Calu3 (cell line): ENCODE measurements at regions not wholly inside any gene's neighbourhood (a gene's known extent, or its start where the extent isn't known, plus 50 kb on each side); places are given as distances from the start of the nearest gene placed in this dataset.

Experiments
- BruUV-seq: library from RNA; stranded (reverse); fragments of 400-500 nt; replicated peaks from 2 replicates; lab custom pipeline; 2021; lab: Mats Ljungman, UMichigan
- CTCF ChIA-PET: fragments of 300-600 bp; sonication (Branson Sonifier 250); formaldehyde crosslinking; loops from one replicate; lab custom pipeline; 2022; ENCODE audit warnings: antibody characterized with exemption; lab: Charles Lee
- DNase-seq: peaks from one replicate; pipeline ENCODE4 v3.0.0; 2022
- H3K27ac Mint-ChIP-seq: one replicate; pipeline ENCODE4 v1.8.0; 2022; ENCODE audit warnings: mixed read lengths; ENCODE audit not compliant: unreplicated experiment
- H3K27me3 Mint-ChIP-seq: one replicate; pipeline ENCODE4 v1.8.0; 2022; ENCODE audit warnings: mixed read lengths; ENCODE audit not compliant: unreplicated experiment
- H3K36me3 Mint-ChIP-seq: one replicate; pipeline ENCODE4 v1.8.0; 2022; ENCODE audit warnings: mild to moderate bottlenecking, moderate library complexity, mixed read lengths; ENCODE audit not compliant: insufficient read depth, unreplicated experiment
- H3K4me1 Mint-ChIP-seq: one replicate; pipeline ENCODE4 v1.8.0; 2022; ENCODE audit warnings: mild to moderate bottlenecking, low read depth, mixed read lengths; ENCODE audit not compliant: unreplicated experiment
- H3K4me3 Mint-ChIP-seq: one replicate; pipeline ENCODE4 v1.8.0; 2022; ENCODE audit warnings: mild to moderate bottlenecking, low read depth, moderate library complexity, mixed read lengths; ENCODE audit not compliant: unreplicated experiment
- H3K9me3 Mint-ChIP-seq: one replicate; pipeline ENCODE4 v1.8.0; 2022; ENCODE audit warnings: low read depth, mixed read lengths; ENCODE audit not compliant: unreplicated experiment
- CTCF ChIP-seq: fragments of 200-600 bp; IDR thresholded peaks from one replicate; pipeline ENCODE4 v1.8.0; 2022; ENCODE audit warnings: antibody characterized with exemption; ENCODE audit not compliant: unreplicated experiment
- intact Hi-C: fragments of 100-400 bp; cut with micrococcal nuclease; formaldehyde crosslinking; loops from one replicate; pipeline ENCODE4 v1.10.0; 2022; ENCODE audit not compliant: unreplicated experiment

- H3K27ac Mint-ChIP-seq, result no peak overlapping the region
- no peaks in the 10 kb centered on the region for H3K36me3 Mint-ChIP-seq
- no peak for DNase-seq
- intact Hi-C loops, result no loop called here
- no peak for TF ChIP-seq CTCF
- CTCF ChIA-PET, result no interaction called here
- H3K4me1 Mint-ChIP-seq, result no peaks in the 10 kb centered on the region
- H3K4me3 Mint-ChIP-seq, result no peak overlapping the region
- H3K27me3 Mint-ChIP-seq, result no peaks in the 10 kb centered on the region
- no TSS peak for BruUV-seq
- H3K9me3 Mint-ChIP-seq, result peaks cover 2% of the 10 kb centered on the region
Measured at GRCh38 chr13:29909975-29910674, 59.7 kb upstream of the UBL3 start.

- no peak overlapping the region for H3K27ac Mint-ChIP-seq
- DNase-seq, result no peak
- no peaks in the 10 kb centered on the region for H3K36me3 Mint-ChIP-seq
- no peak for TF ChIP-seq CTCF
- peaks cover 2% of the 10 kb centered on the region for H3K9me3 Mint-ChIP-seq
- BruUV-seq, result no TSS peak
- H3K27me3 Mint-ChIP-seq, result no peaks in the 10 kb centered on the region
- no peaks in the 10 kb centered on the region for H3K4me1 Mint-ChIP-seq
- H3K4me3 Mint-ChIP-seq, result no peak overlapping the region
- intact Hi-C loops, result no loop called here
- CTCF ChIA-PET, result no interaction called here
Measured at GRCh38 chr13:29909081-29909730, 58.8 kb upstream of the UBL3 start.

- no peak overlapping the region for H3K27ac Mint-ChIP-seq
- no peak for TF ChIP-seq CTCF
- H3K4me3 Mint-ChIP-seq, result no peak overlapping the region
- no peak for DNase-seq
- H3K27me3 Mint-ChIP-seq, result no peaks in the 10 kb centered on the region
- BruUV-seq, result no TSS peak
- H3K36me3 Mint-ChIP-seq, result no peaks in the 10 kb centered on the region
- peaks cover 2% of the 10 kb centered on the region for H3K9me3 Mint-ChIP-seq
- intact Hi-C loops, result no loop called here
- no peaks in the 10 kb centered on the region for H3K4me1 Mint-ChIP-seq
- CTCF ChIA-PET, result no interaction called here
Measured at GRCh38 chr13:29908416-29909080, 58.1 kb upstream of the UBL3 start.

- Mint-ChIP-seq H3K27ac (no peak overlapping the region), H3K36me3 (no peaks in the 10 kb centered on the region), H3K9me3 (peaks cover 2% of the 10 kb centered on the region), H3K4me3 (no peak overlapping the region), H3K4me1 (peaks cover 4% of the 10 kb centered on the region), H3K27me3 (no peaks in the 10 kb centered on the region)
- CTCF ChIA-PET, result no interaction called here
- TF ChIP-seq CTCF, result no peak
- intact Hi-C loops, result no loop called here
- no TSS peak for BruUV-seq
- DNase-seq, result no peak
Measured at GRCh38 chr13:29907670-29908069, 57.3 kb upstream of the UBL3 start.
